HEK293T (cell line): ENCODE measurements at regions not wholly inside any gene's neighbourhood (a gene's known extent, or its start where the extent isn't known, plus 50 kb on each side); places are given as distances from the start of the nearest gene placed in this dataset.

Source experiments
- CTCF ChIA-PET: fragments of 350-600 bp; formaldehyde crosslinking; extraction: SDS; loops from one replicate; lab custom pipeline; 2021; ENCODE audit warnings: antibody characterized with exemption, inconsistent platforms; lab: Yijun Ruan, JAX
- POLR2A ChIA-PET: fragments of 350-600 bp; formaldehyde crosslinking; extraction: SDS; loops from one replicate; lab custom pipeline; 2020; ENCODE audit warnings: antibody characterized with exemption, inconsistent platforms; lab: Yijun Ruan, JAX
- DNase-seq: peaks from one replicate; pipeline ENCODE4 v3.0.0; 2012; ENCODE audit warnings: mixed read lengths; ENCODE audit errors: extremely low spot score
- ARNT ChIP-seq: fragments of 450-650 bp; IDR thresholded peaks from 2 replicates; pipeline ENCODE4 v1.6.1; 2017; ENCODE audit warnings: mild to moderate bottlenecking
- BHLHE40 ChIP-seq: fragments of 450-650 bp; IDR thresholded peaks from 2 replicates; pipeline ENCODE4 v1.6.1; 2016; ENCODE audit warnings: mild to moderate bottlenecking, moderate library complexity, borderline replicate concordance
- CTBP1 ChIP-seq: fragments of 450-650 bp; IDR thresholded peaks from 2 replicates; pipeline ENCODE4 v1.6.1; 2016; ENCODE audit warnings: borderline replicate concordance
- ELF4 ChIP-seq: fragments of 450-650 bp; IDR thresholded peaks from 2 replicates; pipeline ENCODE4 v1.6.1; 2017; ENCODE audit warnings: antibody characterized with exemption
- FOXA1 ChIP-seq: fragments of 450-650 bp; IDR thresholded peaks from 2 replicates; pipeline ENCODE4 v1.6.1; 2016; ENCODE audit warnings: mild to moderate bottlenecking
- FOXK2 ChIP-seq: fragments of 450-650 bp; IDR thresholded peaks from 2 replicates; pipeline ENCODE4 v1.6.1; 2016; ENCODE audit warnings: mild to moderate bottlenecking
- FOXM1 ChIP-seq: fragments of 450-650 bp; IDR thresholded peaks from 2 replicates; pipeline ENCODE4 v1.6.1; 2017; ENCODE audit warnings: mild to moderate bottlenecking, borderline replicate concordance
- HDGF ChIP-seq: fragments of 450-650 bp; IDR thresholded peaks from 2 replicates; pipeline ENCODE4 v1.6.1; 2017; ENCODE audit warnings: antibody characterized with exemption, borderline replicate concordance
- L3MBTL2 ChIP-seq: fragments of 450-650 bp; conservative IDR thresholded peaks from 2 replicates; pipeline ENCODE4 v1.6.1; 2016; ENCODE audit warnings: mild to moderate bottlenecking
- LEF1 ChIP-seq: fragments of 450-650 bp; IDR thresholded peaks from 2 replicates; pipeline ENCODE4 v1.6.1; 2017; ENCODE audit warnings: mild to moderate bottlenecking, borderline replicate concordance
- NFRKB ChIP-seq: fragments of 450-650 bp; IDR thresholded peaks from 2 replicates; pipeline ENCODE4 v1.6.1; 2016; ENCODE audit warnings: mild to moderate bottlenecking, moderate library complexity
- SP1 ChIP-seq: fragments of 450-650 bp; IDR thresholded peaks from 2 replicates; pipeline ENCODE4 v1.6.1; 2017
- SUZ12 ChIP-seq: fragments of 450-650 bp; IDR thresholded peaks from 2 replicates; pipeline ENCODE4 v1.6.1; 2016; ENCODE audit warnings: mild to moderate bottlenecking
- TARDBP ChIP-seq: fragments of 450-650 bp; IDR thresholded peaks from 2 replicates; pipeline ENCODE4 v1.6.1; 2016
- ZNF384 ChIP-seq: fragments of 450-650 bp; IDR thresholded peaks from 2 replicates; pipeline ENCODE4 v1.6.1; 2016
- TF ChIP-seq, protein P1 (sequence below): fragments of 450-650 bp; IDR thresholded peaks from 2 replicates; pipeline ENCODE4 v1.6.1; 2016

DNA sequence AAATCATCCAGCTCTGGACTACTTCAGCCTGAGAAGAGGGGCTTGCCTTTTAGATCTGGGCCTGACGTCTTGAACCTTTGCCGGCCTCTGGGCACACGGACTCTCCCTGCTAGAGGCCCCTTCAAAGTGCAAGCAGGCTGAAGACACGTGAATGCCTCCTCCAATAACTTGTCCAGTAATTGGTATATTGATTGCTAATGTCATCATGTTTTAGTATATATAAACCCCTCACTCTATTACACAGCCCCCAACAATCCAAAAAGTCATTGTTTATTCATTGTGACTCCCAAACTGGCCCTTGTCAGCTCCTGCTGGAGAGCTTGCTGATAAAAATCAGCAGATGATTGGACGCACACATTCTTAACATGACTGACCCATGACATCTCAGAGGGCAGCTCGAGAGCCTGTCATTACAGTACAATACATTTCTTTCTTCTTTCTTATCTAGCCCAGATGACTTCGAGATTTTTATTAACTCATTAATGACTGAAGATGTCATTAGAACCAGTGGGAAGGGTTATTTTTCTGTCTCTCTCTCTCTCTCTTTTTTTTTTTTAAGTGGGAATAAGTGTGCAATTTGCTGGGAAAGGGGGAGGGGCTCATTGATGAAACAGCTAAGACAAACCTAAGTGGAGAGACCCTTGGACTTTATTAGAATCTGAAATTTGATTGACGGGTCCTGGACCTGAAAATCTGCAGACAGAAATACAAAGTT, 65.5 kb upstream of the NR2F2 start:
- ChIA-PET POLR2A (interaction anchor here (1.2 kb wide), 1 partner anchor 9 kb away, joined by 3 read pairs; no protein-coding TSS in a partner anchor), CTCF (interaction anchor here (0.6 to 0.7 kb wide), 3 partner anchors 22 to 544 kb away, joined by 3 to 4 read pairs (median 3); no protein-coding TSS in a partner anchor)
- peak; percentile 37 for DNase-seq
- TF ChIP-seq, protein P1, sequence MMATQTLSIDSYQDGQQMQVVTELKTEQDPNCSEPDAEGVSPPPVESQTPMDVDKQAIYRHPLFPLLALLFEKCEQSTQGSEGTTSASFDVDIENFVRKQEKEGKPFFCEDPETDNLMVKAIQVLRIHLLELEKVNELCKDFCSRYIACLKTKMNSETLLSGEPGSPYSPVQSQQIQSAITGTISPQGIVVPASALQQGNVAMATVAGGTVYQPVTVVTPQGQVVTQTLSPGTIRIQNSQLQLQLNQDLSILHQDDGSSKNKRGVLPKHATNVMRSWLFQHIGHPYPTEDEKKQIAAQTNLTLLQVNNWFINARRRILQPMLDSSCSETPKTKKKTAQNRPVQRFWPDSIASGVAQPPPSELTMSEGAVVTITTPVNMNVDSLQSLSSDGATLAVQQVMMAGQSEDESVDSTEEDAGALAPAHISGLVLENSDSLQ = peak; percentile 81
- 0 out of 2 replicates have a peak, but pooled peaks have one; percentile 20 for TF ChIP-seq CTBP1
- TF ChIP-seq FOXA1 = no peak
- no peak for TF ChIP-seq SUZ12
- TF ChIP-seq LEF1 = no peak
- no peak for TF ChIP-seq SP1
- no peak for TF ChIP-seq NFRKB
- TF ChIP-seq BHLHE40 = no peak
- TF ChIP-seq L3MBTL2 = no peak
- TF ChIP-seq ZNF384 = 0 out of 2 replicates have a peak, but pooled peaks have one; percentile 39
- TF ChIP-seq HDGF = no peak
- TF ChIP-seq FOXK2 = no peak
- no peak for TF ChIP-seq FOXM1
- TF ChIP-seq TARDBP = no peak
- TF ChIP-seq ELF4 = no peak
- TF ChIP-seq ARNT = no peak

DNA sequence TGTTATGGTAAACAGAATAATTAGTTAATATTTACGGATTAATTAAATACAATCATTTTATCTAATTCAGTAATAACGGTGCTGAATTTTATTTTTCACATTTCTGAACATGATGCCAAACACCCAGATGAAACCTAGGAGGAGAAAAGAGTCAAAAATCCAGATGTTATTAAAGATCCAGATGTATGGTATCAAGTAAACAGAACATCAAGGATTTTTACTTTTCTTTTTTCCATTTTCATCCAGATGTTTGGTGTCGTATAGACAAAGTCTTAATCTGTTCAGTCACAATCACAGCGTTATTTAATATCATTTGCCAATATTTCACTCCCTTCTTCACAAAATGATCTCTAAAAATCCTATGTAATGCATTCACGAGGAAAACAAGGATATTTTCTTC, 64.0 kb upstream of the NR2F2 start:
- POLR2A ChIA-PET = no interaction called here
- no peak for DNase-seq
- CTCF ChIA-PET = no interaction called here
- TF ChIP-seq, protein P1 = no peak
- TF ChIP-seq ZNF384 (no peak), BHLHE40 (no peak), L3MBTL2 (no peak), FOXM1 (no peak), TARDBP (no peak), HDGF (no peak), SUZ12 (no peak), CTBP1 (no peak), FOXA1 (no peak), LEF1 (no peak), ARNT (no peak), SP1 (no peak), ELF4 (no peak), NFRKB (no peak)

DNA sequence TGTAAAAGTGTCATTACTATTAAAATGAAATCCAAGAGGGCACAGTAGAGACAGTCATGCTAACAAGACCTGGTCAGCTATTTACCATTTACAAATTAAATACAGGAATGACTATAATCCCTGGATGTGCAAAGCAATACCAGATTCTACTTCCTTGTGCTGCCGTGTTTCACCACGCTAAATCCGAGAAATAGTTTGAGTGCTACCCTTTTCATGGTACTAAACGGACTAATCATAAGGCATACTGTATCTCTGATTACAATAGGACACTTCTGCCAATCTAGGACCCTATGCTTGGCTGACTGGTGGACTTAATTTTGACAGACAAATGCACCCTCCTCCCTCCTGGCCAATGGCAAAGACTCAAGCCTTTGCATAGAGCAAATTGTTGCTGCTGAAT, 63.0 kb upstream of the NR2F2 start:
- ChIA-PET POLR2A (no interaction called here), CTCF (no interaction called here)
- no peak for DNase-seq
- TF ChIP-seq HDGF (no peak), ELF4 (no peak), TARDBP (no peak), FOXM1 (no peak), L3MBTL2 (no peak), FOXK2 (no peak), BHLHE40 (no peak), FOXA1 (no peak)
- TF ChIP-seq, protein P1 = no peak

DNA sequence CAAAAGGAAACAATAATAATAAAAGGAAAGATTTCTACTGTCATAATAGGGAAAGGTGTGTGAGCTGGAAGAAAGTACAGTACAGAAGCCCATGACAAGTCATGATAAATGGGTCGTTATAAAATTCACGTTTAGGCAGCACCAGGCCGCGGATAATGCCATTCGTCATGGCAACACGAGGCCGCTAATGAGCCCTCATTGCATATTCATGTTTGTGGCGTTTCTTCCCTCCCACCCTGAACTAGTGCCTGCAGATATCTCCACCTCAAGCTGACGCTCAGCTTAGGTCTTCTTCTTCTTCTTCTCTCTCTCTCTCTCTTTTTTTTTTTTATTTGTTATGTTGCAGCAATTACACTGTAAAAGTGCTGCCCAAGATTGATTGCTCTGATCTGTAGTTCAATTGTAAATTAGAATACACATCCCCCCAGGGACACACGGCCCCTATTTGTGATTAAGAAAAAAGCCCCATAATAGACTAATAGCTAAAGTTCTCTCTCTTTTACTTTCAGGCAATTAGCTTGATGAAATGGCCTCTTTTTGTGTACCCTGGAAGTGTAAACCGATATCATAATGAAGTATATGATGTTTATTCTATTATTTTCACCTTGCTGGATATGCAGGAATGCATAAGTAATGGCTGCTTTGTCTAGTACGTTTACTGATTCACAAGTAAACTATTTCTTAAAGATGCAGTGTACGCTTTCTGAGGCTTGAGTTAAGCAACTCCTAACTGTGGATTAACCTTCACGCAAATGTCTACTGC, 61.9 kb upstream of the NR2F2 start:
- TF ChIP-seq ZNF384 (peak; percentile 76), SUZ12 (no peak)
- TF ChIP-seq, protein P1 = peak; percentile 74
- POLR2A ChIA-PET = no interaction called here
- DNase-seq = peak; percentile 40
- CTCF ChIA-PET = interaction anchor here (0.6 kb wide), 2 partner anchors 8 to 534 kb away, joined by 3 read pairs; no protein-coding TSS in a partner anchor

DNA sequence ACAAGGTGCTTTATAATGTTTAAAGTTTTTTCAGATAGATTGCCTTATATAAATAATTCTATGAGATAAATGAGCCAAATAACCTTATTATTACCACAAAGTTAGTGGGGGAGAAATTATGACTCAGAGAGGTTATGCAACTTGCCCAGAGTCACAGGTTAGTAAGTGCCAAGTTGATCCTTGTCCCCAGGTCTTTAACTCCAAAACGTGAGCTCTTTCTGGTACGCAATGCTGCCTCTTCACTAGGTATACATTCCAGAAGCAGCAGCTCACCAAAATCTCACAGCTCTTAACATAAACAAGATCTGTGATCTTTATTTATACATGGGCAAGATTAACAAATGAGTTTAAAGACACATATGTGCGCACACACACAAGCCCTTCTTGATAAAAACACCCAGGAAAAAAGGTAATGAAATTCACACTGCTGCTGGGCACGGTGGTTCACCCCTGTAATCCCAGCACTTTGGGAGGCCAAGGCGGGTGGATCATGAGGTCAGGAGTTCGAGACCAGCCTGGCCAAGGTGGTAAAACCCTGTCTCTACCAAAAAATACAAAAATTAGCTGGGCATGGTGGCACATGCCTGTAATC, 59.8 kb upstream of the NR2F2 start:
- CTCF ChIA-PET = interaction anchor here (0.7 kb wide), 1 partner anchor 56 kb away, joined by 3 read pairs; no protein-coding TSS in a partner anchor
- no peak for DNase-seq
- POLR2A ChIA-PET = no interaction called here
- TF ChIP-seq FOXK2 (no peak), CTBP1 (no peak), TARDBP (no peak), L3MBTL2 (no peak), ZNF384 (no peak), FOXA1 (no peak), BHLHE40 (no peak), SP1 (no peak), FOXM1 (no peak), LEF1 (no peak), NFRKB (no peak), HDGF (no peak), ARNT (no peak), SUZ12 (no peak), ELF4 (no peak)
- TF ChIP-seq, protein P1 = no peak
